ENCODE measurements at regions not wholly inside any gene's neighbourhood (a gene's known extent, or its start where the extent isn't known, plus 50 kb on each side); places are given as distances from the start of the nearest gene placed in this dataset.

DNA sequence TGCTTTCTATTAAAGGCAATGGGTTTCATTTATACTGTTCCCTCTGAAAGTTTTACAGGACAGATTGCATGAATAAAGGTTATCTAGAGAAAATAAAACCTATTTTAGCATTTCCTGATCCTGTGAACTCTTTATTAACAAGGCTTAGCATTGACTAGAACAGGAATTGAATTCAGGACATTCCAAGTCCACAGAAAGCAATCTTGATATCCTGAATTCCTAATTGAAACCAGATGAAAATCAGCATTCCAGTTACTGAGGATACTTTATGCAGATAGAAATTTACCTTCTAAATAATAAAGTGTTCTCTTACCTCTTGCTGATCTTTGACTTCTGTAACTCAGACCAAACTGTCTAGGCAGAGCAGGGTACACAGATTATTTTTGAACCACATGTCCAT is 151.4 kb downstream of the ZNF518B start:
- Histone ChIP-seq H3K9ac (ENCODE audit: low read length) (no peak overlapping the region), H3K27ac (ENCODE audit: low read length in 2 of 2) (no peak overlapping the region), H2AFZ (ENCODE audit: insufficient read depth, low read depth, low read length, poor library complexity, severe bottlenecking) (no peak overlapping the region), H4K20me1 (ENCODE audit: control insufficient read depth, insufficient read depth, low read length, poor library complexity, severe bottlenecking) (no peaks in the 10 kb centered on the region), H3K4me1 (ENCODE audit: control insufficient read depth in 2 of 2, insufficient read depth in 2 of 2, low read length in 2 of 2) (no peaks in the 10 kb centered on the region), H3K4me3 (ENCODE audit: control extremely low read depth in 1 of 5, extremely low read depth in 1 of 5, insufficient read depth in 1 of 5, low read depth in 2 of 5, low read length in 4 of 5) (no peak overlapping the region), H3K36me3 (replicated peaks in 1 of 2; ENCODE audit: control extremely low read depth in 1 of 2, control insufficient read depth in 1 of 2, extremely low read depth in 1 of 2, insufficient read depth in 2 of 2, low read length in 1 of 2) (no peaks in the 10 kb centered on the region), H3K4me2 (replicated peaks; ENCODE audit: low read depth, low read length, poor library complexity, severe bottlenecking) (no peak overlapping the region), H3K79me2 (ENCODE audit: control insufficient read depth, insufficient read depth, low read length) (no peaks in the 10 kb centered on the region), H3K27me3 (replicated peaks in 1 of 4; ENCODE audit: control extremely low read depth in 1 of 4, control insufficient read depth in 3 of 4, insufficient read depth in 4 of 4, low read length in 3 of 4) (peaks cover 0 to 7% (median 0%) of the 10 kb centered on the region in 4 experiments), H3K9me3 (ENCODE audit: control extremely low read depth in 1 of 3, control insufficient read depth in 2 of 3, insufficient read depth in 1 of 3, low read length in 2 of 3) (no peaks in the 10 kb centered on the region)
- ChIA-PET CTCF (no interaction called here), POLR2A (no interaction called here)
- no peak for TF ChIP-seq EZH2 (IDR thresholded peaks at IDR 0.05; ENCODE audit: borderline replicate concordance, insufficient read depth, low read depth, low read length, poor library complexity, severe bottlenecking)
- TF ChIP-seq, protein P1, sequence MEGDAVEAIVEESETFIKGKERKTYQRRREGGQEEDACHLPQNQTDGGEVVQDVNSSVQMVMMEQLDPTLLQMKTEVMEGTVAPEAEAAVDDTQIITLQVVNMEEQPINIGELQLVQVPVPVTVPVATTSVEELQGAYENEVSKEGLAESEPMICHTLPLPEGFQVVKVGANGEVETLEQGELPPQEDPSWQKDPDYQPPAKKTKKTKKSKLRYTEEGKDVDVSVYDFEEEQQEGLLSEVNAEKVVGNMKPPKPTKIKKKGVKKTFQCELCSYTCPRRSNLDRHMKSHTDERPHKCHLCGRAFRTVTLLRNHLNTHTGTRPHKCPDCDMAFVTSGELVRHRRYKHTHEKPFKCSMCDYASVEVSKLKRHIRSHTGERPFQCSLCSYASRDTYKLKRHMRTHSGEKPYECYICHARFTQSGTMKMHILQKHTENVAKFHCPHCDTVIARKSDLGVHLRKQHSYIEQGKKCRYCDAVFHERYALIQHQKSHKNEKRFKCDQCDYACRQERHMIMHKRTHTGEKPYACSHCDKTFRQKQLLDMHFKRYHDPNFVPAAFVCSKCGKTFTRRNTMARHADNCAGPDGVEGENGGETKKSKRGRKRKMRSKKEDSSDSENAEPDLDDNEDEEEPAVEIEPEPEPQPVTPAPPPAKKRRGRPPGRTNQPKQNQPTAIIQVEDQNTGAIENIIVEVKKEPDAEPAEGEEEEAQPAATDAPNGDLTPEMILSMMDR (IDR thresholded peaks at IDR 0.05) = no peak
- Mint-ChIP-seq H3K9me3 (ENCODE audit: insufficient read depth) (no peaks in the 10 kb centered on the region), H3K4me1 (no peaks in the 10 kb centered on the region), H3K27ac (no peak overlapping the region), H3K27me3 (peaks cover 11% of the 10 kb centered on the region), H3K4me3 (no peak overlapping the region)
- intact Hi-C loops (cut with micrococcal nuclease) = no loop called here
- DNase-seq (no peak), ATAC-seq (ENCODE audit: low read depth) (no peak)

DNA sequence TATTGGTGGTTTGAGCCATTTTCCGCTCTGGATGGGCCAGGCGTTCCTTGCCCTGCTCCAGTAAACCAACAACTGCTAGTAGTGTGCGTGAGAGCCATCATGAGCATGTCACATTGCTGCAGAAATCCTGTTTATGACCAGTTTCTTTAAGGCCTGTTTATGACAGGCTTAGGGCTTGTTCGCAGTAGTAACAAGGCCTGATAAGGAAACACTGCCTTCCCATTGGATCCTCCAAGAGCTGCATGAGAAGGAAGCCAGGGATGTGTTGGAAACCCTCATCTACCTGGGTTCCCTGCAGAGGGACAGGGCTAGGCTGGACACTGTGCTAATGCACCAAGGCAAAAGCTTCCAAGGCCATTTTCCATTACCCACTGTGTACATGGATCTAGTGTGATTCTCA is 153.9 kb downstream of the ZNF518B start:
- Mint-ChIP-seq H3K4me3 (no peak overlapping the region), H3K27me3 (peaks cover 7% of the 10 kb centered on the region), H3K27ac (no peak overlapping the region), H3K9me3 (ENCODE audit: insufficient read depth) (no peaks in the 10 kb centered on the region), H3K4me1 (no peaks in the 10 kb centered on the region)
- CTCF ChIA-PET = no interaction called here
- POLR2A ChIA-PET = no interaction called here
- no peaks in the 10 kb centered on the region for H3K9me3 ChIP-seq (ENCODE audit: control extremely low read depth in 1 of 3, control insufficient read depth in 2 of 3, insufficient read depth in 1 of 3, low read length in 2 of 3)
- intact Hi-C loops (cut with micrococcal nuclease) = no loop called here
- H3K79me2 ChIP-seq (ENCODE audit: control insufficient read depth, insufficient read depth, low read length) = no peaks in the 10 kb centered on the region
- H3K36me3 ChIP-seq (replicated peaks in 1 of 2; ENCODE audit: control extremely low read depth in 1 of 2, control insufficient read depth in 1 of 2, extremely low read depth in 1 of 2, insufficient read depth in 2 of 2, low read length in 1 of 2) = no peaks in the 10 kb centered on the region
- H3K4me2 ChIP-seq (replicated peaks; ENCODE audit: low read depth, low read length, poor library complexity, severe bottlenecking) = no peak overlapping the region
- no peak overlapping the region for H2AFZ ChIP-seq (ENCODE audit: insufficient read depth, low read depth, low read length, poor library complexity, severe bottlenecking)
- H3K9ac ChIP-seq (ENCODE audit: low read length) = no peak overlapping the region
- H3K27ac ChIP-seq (ENCODE audit: low read length in 2 of 2) = no peak overlapping the region
- no peaks in the 10 kb centered on the region for H3K4me1 ChIP-seq (ENCODE audit: control insufficient read depth in 2 of 2, insufficient read depth in 2 of 2, low read length in 2 of 2)
- TF ChIP-seq, protein P1 (IDR thresholded peaks at IDR 0.05) = no peak
- no peak for TF ChIP-seq EZH2 (IDR thresholded peaks at IDR 0.05; ENCODE audit: borderline replicate concordance, insufficient read depth, low read depth, low read length, poor library complexity, severe bottlenecking)
- 91% methylated on average over 4 of the region's 4 CpGs for WGBS (ENCODE audit: insufficient coverage)
- no peak for DNase-seq
- H4K20me1 ChIP-seq (ENCODE audit: control insufficient read depth, insufficient read depth, low read length, poor library complexity, severe bottlenecking) = no peaks in the 10 kb centered on the region
- H3K27me3 ChIP-seq (replicated peaks in 1 of 4; ENCODE audit: control extremely low read depth in 1 of 4, control insufficient read depth in 3 of 4, insufficient read depth in 4 of 4, low read length in 3 of 4) = peaks cover 0 to 4% (median 0%) of the 10 kb centered on the region in 4 experiments
- no peak overlapping the region for H3K4me3 ChIP-seq (ENCODE audit: control extremely low read depth in 1 of 5, extremely low read depth in 1 of 5, insufficient read depth in 1 of 5, low read depth in 2 of 5, low read length in 4 of 5)
- ATAC-seq (ENCODE audit: low read depth) = no peak

Measured in B cell (primary cell).